ENCODE measurements at regions not wholly inside any gene's neighbourhood (a gene's known extent, or its start where the extent isn't known, plus 50 kb on each side); places are given as distances from the start of the nearest gene placed in this dataset.

DNA sequence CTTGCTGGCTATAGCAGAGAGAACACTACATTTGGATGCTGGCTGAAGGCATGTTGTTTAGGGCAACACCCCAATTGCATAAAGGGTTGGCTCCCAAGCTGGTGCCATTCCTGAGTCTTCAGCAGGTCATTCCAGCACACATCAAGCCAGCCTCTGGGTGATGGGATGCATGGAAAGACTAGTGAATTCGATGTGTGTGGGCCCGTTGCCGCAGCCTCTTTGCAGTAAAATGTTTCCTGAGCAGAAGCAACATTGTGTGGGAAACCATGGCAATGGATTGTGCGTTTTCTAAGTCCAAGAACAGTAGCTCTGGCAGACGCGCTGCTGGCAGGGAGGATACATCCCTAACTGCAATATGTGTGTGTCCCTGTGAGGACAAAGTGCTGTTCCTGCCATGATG lies 142.4 kb upstream of the SLC24A3 start:
- Histone ChIP-seq H3K27ac (no peak overlapping the region), H3K36me3 (no peaks in the 10 kb centered on the region), H3K4me1 (ENCODE audit: control insufficient read depth in 1 of 2, insufficient read depth in 1 of 2, low read depth in 1 of 2, low read length in 1 of 2) (peaks cover 48 to 52% of the 10 kb centered on the region in 2 experiments), H3K27me3 (no peaks in the 10 kb centered on the region), H3K4me3 (ENCODE audit: low read depth in 1 of 2, low read length in 1 of 2) (no peak overlapping the region), H3K9me3 (no peaks in the 10 kb centered on the region)
- TF ChIP-seq, protein P1, sequence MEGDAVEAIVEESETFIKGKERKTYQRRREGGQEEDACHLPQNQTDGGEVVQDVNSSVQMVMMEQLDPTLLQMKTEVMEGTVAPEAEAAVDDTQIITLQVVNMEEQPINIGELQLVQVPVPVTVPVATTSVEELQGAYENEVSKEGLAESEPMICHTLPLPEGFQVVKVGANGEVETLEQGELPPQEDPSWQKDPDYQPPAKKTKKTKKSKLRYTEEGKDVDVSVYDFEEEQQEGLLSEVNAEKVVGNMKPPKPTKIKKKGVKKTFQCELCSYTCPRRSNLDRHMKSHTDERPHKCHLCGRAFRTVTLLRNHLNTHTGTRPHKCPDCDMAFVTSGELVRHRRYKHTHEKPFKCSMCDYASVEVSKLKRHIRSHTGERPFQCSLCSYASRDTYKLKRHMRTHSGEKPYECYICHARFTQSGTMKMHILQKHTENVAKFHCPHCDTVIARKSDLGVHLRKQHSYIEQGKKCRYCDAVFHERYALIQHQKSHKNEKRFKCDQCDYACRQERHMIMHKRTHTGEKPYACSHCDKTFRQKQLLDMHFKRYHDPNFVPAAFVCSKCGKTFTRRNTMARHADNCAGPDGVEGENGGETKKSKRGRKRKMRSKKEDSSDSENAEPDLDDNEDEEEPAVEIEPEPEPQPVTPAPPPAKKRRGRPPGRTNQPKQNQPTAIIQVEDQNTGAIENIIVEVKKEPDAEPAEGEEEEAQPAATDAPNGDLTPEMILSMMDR (IDR thresholded peaks at IDR 0.05): no peak

DNA sequence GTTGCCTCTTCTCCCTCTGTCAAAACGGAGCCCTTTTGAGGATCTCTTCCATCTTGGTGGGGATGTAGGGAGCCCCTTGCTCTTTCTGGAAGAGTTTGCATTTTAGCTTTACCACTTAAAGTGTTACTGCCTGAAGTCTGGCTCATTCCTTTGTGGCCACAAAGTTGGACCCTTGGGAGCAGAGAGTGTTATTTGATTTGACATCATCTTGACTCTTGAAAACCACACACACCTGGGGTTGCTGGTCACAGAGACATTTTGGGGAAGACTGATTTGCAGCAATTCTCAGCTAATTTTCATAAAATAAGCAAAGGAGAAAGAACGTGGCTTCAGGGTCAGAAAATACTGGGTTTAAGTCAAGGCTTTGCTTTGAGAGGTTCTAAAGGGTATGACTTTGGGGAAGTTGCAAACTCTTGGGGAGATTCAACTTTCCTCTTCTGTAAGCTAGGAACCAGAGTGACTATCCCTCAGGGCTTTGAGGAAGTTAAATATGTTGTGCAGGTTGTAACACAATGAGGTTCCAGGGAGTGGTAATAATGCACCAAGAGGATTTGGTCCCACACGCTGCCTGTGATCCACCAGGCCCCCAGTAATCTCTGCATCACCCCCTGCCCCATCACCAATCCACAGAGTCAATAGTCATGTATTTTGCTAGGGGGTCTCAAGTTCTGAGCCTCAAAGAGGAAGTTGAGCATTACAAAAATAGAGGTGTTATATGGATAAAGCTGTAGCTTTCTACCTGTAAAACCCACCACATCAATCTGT lies 141.6 kb upstream of the SLC24A3 start:
- Histone ChIP-seq H3K27me3 (no peaks in the 10 kb centered on the region), H3K27ac (peak overlapping the region; percentile 79), H3K36me3 (no peaks in the 10 kb centered on the region), H3K4me1 (ENCODE audit: control insufficient read depth in 1 of 2, insufficient read depth in 1 of 2, low read depth in 1 of 2, low read length in 1 of 2) (peaks cover 57 to 60% of the 10 kb centered on the region in 2 experiments), H3K4me3 (ENCODE audit: low read depth in 1 of 2, low read length in 1 of 2) (no peak overlapping the region), H3K9me3 (no peaks in the 10 kb centered on the region)
- TF ChIP-seq, protein P1 (IDR thresholded peaks at IDR 0.05): no peak

DNA sequence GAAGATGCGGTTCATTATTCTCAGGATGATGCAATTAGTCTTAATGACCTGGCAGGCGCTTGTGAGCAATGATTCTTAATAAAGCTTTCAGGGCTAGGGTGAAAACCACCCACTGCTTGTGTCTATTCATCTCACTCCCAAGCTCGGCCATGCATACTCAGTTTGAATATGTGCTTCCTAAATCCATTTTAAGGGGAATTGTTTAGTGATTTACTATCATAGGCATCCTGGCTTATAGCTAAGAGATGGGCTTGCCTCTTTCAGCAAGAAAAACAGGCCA lies 141.1 kb upstream of the SLC24A3 start:
- Histone ChIP-seq H3K36me3 (no peaks in the 10 kb centered on the region), H3K9me3 (no peaks in the 10 kb centered on the region), H3K27me3 (no peaks in the 10 kb centered on the region), H3K27ac (peak overlapping the region; percentile 79), H3K4me3 (ENCODE audit: low read depth in 1 of 2, low read length in 1 of 2) (no peak overlapping the region), H3K4me1 (ENCODE audit: control insufficient read depth in 1 of 2, insufficient read depth in 1 of 2, low read depth in 1 of 2, low read length in 1 of 2) (peaks cover 62 to 65% of the 10 kb centered on the region in 2 experiments)
- TF ChIP-seq, protein P1 (IDR thresholded peaks at IDR 0.05): no peak

DNA sequence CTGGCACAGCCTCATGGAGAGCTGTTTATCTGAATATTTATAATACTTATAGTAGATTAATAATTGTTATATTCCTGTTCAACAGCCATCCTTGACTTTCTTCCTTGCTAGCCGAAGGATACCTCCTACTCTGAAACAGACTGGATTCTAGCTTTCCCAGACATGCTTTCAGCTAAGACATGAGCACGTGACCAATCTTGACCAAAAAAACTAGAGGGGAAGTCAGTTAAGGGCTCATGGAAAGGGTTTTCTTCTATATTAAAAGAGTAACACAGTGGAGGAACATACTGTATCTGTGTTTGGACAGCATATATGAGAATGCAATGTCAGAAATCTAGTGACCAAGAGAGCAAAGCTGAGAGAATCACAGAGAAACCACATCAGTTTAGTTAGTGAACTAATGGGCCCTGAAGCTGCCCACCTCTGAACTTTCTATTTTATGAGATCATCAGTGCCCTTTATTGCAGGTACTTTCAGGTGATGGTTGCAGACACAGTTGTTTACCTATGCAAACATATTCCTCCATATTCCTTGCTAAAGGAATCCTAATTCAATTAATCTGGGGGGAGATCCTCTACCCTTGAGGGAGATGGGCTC lies 140.4 kb upstream of the SLC24A3 start:
- Histone ChIP-seq H3K4me3 (ENCODE audit: low read depth in 1 of 2, low read length in 1 of 2) (no peak overlapping the region), H3K4me1 (ENCODE audit: control insufficient read depth in 1 of 2, insufficient read depth in 1 of 2, low read depth in 1 of 2, low read length in 1 of 2) (peaks cover 68 to 71% of the 10 kb centered on the region in 2 experiments), H3K27ac (peak overlapping the region; percentile 79), H3K27me3 (no peaks in the 10 kb centered on the region), H3K36me3 (no peaks in the 10 kb centered on the region), H3K9me3 (no peaks in the 10 kb centered on the region)
- TF ChIP-seq, protein P1 (IDR thresholded peaks at IDR 0.05): no peak

DNA sequence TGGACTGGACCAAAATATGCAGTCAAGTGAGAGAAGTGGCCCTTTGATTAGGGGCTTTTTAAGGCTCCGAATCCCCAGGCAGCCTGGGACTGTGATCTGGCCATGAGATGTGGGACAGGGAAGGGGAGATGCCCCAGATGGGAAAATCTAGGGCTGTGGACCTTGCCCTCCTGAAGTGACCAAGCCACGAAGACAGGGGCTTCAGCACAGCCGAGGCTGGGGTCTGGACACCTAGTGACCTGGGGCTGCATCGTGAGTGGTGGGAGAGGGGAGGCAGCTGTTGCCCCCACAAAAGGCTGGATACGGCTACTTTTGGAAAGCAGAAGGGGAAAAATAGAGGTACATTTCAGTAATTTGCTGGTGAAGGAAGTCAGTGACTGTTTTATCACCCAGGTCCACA lies 139.5 kb upstream of the SLC24A3 start:
- H3K27me3 ChIP-seq: no peaks in the 10 kb centered on the region
- TF ChIP-seq, protein P1 (IDR thresholded peaks at IDR 0.05): no peak
- H3K9me3 ChIP-seq: no peaks in the 10 kb centered on the region
- no peaks in the 10 kb centered on the region for H3K36me3 ChIP-seq
- peaks cover 78 to 81% of the 10 kb centered on the region in 2 experiments for H3K4me1 ChIP-seq (ENCODE audit: control insufficient read depth in 1 of 2, insufficient read depth in 1 of 2, low read depth in 1 of 2, low read length in 1 of 2)
- H3K4me3 ChIP-seq (ENCODE audit: low read depth in 1 of 2, low read length in 1 of 2): no peak overlapping the region
- peak overlapping the region; percentile 79 for H3K27ac ChIP-seq

Data from neutrophil (primary cell).